HFF-Myc (cell line): ENCODE measurements at regions not wholly inside any gene's neighbourhood (a gene's known extent, or its start where the extent isn't known, plus 50 kb on each side); places are given as distances from the start of the nearest gene placed in this dataset.

Experiments used
- DNase-seq: peaks from one replicate; pipeline ENCODE4 v3.0.0-alpha.2; 2011; ENCODE audit warnings: low read depth; ENCODE audit errors: extremely low read depth
- H3K4me3 ChIP-seq: replicated peaks from 2 replicates; pipeline ENCODE4 v1.5.1; 2011; ENCODE audit warnings: low read depth, mild to moderate bottlenecking, control low read depth, low read length
- TF ChIP-seq, protein P1 (sequence below): IDR thresholded peaks from 2 replicates; pipeline ENCODE4 v1.5.1; 2012; ENCODE audit warnings: mild to moderate bottlenecking, low read depth, low read length, control low read depth; ENCODE audit errors: missing control alignments

DNA sequence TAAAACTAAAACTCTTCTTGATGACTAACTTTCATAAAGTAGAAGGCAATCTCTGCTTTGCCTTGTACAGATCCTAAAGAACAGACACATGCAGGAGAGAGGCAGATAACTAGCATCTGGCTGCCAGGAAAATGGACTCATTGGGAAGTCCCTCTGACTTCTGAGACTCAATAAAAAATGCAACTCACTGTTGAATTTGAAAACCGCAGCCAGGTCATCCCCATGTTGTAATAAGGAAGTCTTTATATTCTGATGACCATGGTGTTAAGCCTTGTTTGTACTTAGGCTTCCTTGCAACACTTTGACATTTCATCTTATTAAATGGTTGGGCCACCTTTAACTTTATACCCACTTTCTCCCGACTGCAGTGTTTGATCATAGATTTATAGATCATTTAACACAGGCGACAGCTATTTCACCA lies 375.1 kb upstream of the KCNH7 start:
- DNase-seq, result no peak
- TF ChIP-seq, protein P1, sequence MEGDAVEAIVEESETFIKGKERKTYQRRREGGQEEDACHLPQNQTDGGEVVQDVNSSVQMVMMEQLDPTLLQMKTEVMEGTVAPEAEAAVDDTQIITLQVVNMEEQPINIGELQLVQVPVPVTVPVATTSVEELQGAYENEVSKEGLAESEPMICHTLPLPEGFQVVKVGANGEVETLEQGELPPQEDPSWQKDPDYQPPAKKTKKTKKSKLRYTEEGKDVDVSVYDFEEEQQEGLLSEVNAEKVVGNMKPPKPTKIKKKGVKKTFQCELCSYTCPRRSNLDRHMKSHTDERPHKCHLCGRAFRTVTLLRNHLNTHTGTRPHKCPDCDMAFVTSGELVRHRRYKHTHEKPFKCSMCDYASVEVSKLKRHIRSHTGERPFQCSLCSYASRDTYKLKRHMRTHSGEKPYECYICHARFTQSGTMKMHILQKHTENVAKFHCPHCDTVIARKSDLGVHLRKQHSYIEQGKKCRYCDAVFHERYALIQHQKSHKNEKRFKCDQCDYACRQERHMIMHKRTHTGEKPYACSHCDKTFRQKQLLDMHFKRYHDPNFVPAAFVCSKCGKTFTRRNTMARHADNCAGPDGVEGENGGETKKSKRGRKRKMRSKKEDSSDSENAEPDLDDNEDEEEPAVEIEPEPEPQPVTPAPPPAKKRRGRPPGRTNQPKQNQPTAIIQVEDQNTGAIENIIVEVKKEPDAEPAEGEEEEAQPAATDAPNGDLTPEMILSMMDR, result no peak

DNA sequence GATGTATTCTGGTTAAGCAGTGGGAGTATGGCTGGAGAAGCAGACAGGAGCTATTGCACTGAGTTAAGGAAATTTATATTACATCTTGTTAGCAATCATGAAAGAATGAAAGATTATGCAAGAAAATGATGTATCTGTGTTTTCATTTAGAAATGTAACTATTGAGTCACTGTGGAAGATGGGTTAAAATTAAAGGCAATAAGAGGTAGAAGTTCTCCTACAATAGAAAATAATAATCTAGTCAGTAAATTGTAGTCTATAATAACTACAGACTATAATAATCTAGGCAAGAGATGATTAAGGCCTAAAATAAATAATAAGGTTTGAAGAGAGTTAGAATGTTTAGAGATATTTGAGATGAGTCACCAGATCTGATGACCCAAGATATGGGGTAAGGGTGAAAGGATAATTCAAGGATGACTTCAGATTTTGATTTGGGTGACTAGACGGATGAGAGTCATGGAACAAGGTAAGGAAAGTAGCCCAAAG lies 371.9 kb upstream of the KCNH7 start:
- no peak for DNase-seq
- H3K4me3 ChIP-seq, result no peak overlapping the region
- TF ChIP-seq, protein P1, result no peak

More for the DNA sequence above, 375.1 kb upstream of the KCNH7 start:
- H3K4me3 ChIP-seq, result no peak overlapping the region

- H3K4me3 ChIP-seq, result no peak overlapping the region
- DNase-seq, result no peak
- TF ChIP-seq, protein P1, result no peak
Observed at GRCh38 chr2:163207693-163208370, 369.3 kb upstream of the KCNH7 start.

DNA sequence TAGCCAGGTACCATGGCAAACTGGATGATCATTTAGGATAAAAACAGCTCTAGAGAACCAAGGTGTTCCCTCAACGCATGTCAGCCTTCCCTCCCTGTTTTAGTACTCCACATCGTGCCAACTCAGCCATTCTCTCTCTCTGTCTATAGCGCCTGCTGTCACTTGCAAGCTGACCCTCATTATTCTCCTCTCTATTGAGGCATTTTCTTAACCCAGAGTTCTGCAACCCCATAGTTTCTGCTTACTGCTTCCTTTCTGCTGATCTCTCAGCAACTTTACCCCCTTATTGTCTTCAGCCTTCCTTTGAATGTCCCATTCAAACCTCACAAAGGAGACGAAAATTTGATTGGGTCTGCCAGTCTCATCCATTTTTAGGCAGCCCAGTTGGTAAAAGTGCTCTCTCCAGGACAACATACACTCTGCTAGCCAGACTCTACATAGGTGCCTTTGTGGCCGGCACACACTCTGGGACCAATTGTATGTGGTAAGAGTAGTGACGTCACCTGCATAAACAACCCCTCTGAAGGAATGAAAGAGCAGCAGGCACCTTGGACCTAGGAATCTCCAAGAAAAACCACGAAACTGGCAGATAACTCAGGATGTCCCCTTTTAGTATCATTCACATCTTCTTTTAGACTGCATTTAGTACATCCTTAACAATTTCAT lies 367.2 kb upstream of the KCNH7 start:
- DNase-seq, result no peak
- no peak overlapping the region for H3K4me3 ChIP-seq
- TF ChIP-seq, protein P1, result no peak

DNA sequence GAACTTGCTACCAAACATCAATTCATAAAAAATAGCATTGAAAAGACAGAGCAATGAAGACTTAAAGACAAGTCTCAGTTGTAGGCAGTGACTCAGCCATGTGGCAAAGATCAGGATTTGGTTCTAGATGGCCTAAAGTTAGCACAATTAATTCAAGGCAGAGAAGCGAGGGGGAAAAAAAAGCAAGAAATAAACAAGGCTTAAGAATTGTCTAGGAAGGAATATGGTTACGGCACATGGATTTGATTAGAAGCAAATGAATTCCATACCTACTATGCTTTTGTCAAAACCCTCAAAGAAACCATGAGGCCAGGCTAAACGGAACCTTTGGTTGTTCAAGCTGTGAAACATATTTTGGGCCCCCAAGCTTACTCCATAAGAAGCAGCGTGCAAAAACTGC lies 362.2 kb upstream of the KCNH7 start:
- no peak overlapping the region for H3K4me3 ChIP-seq
- TF ChIP-seq, protein P1, result no peak
- DNase-seq, result no peak

GRCh38 chr2:163198972-163199371 lies 360.4 kb upstream of the KCNH7 start:
- TF ChIP-seq, protein P1, result no peak
- no peak overlapping the region for H3K4me3 ChIP-seq
- DNase-seq, result no peak
